A549 (cell line): ENCODE measurements at regions not wholly inside any gene's neighbourhood (a gene's known extent, or its start where the extent isn't known, plus 50 kb on each side); places are given as distances from the start of the nearest gene placed in this dataset.

ENCODE experiments used
- ATAC-seq, 2 experiments: fragments of 200-7000 bp in 1 of 2; fragments of >200 bp in 1 of 2; cut with Nextera tagmentation in 1 of 2; cut with Tn5 transposase in 1 of 2; 3 replicates each; pipeline versions ENCODE4 v1.8.0 to v1.9.1; 2018 to 2020; ENCODE audit warnings: mild to moderate bottlenecking in 1 of 2, moderate library complexity in 1 of 2
- CTCF ChIA-PET: fragments of 300-600 bp; sonication (Branson Sonifier 250); formaldehyde crosslinking; extraction: SDS; loops from one replicate; lab custom pipeline; 2021; ENCODE audit warnings: antibody characterized with exemption, inconsistent platforms; lab: Yijun Ruan, JAX
- POLR2A ChIA-PET: fragments of 350-600 bp; formaldehyde crosslinking; extraction: SDS; loops from one replicate; lab custom pipeline; 2021; ENCODE audit warnings: antibody characterized with exemption, inconsistent platforms; lab: Yijun Ruan, JAX
- DNase-seq, 2 experiments: peaks; one replicate each; pipeline versions ENCODE4 v3.0.0 to v3.0.0-alpha.2; 2011 to 2016; ENCODE audit warnings: low read depth in 1 of 2, low spot score in 1 of 2
- FAIRE-seq: peaks from 2 replicates; lab custom pipeline; 2011; peaks lifted over from hg19 to GRCh38; lab: Jason Lieb, UNC
- H3K27ac ChIP-seq, 2 experiments: fragments of >200 bp; sonication (Bioruptor Twin); formaldehyde crosslinking; 3 replicates each; pipeline ENCODE4 v1.5.1; 2016 to 2017
- H3K4me1 ChIP-seq: fragments of >200 bp; sonication (Bioruptor Twin); formaldehyde crosslinking; 3 replicates; pipeline ENCODE4 v1.6.1; 2016
- H3K4me2 ChIP-seq: fragments of >200 bp; sonication (Bioruptor Twin); formaldehyde crosslinking; 3 replicates; pipeline ENCODE4 v1.6.1; 2016
- H3K4me3 ChIP-seq: fragments of >200 bp; sonication (Bioruptor Twin); formaldehyde crosslinking; 3 replicates; pipeline ENCODE4 v1.5.1; 2016
- H3K9me3 ChIP-seq: fragments of >200 bp; sonication (Bioruptor Twin); formaldehyde crosslinking; 3 replicates; pipeline ENCODE4 v1.6.1; 2016
- CBX2 ChIP-seq: fragments of 200-600 bp; sonication (generic); IDR thresholded peaks from 2 replicates; pipeline ENCODE4 v1.6.1; 2016; ENCODE audit warnings: low read depth, mild to moderate bottlenecking, borderline replicate concordance
- CBX8 ChIP-seq: fragments of 200-600 bp; sonication (generic); IDR thresholded peaks from 2 replicates; pipeline ENCODE4 v1.6.1; 2016
- CEBPB ChIP-seq, 2 experiments: fragments of >200 bp in 1 of 2; sonication (Bioruptor Twin) in 1 of 2; formaldehyde crosslinking in 1 of 2; IDR thresholded peaks; 2 replicates each; pipeline ENCODE4 v1.6.1; 2012 to 2016
- CHD2 ChIP-seq: fragments of 150-350 bp; IDR thresholded peaks from 2 replicates; pipeline ENCODE4 v1.6.1; 2014; ENCODE audit warnings: low read length; ENCODE audit not compliant: partially characterized antibody
- EHF ChIP-seq: fragments of 250-450 bp; sonication (Bioruptor Pico); IDR thresholded peaks from 2 replicates; pipeline ENCODE4 v1.5.0; 2020; ENCODE audit warnings: mild to moderate bottlenecking
- EHMT2 ChIP-seq: fragments of 200-600 bp; sonication (generic); IDR thresholded peaks from 2 replicates; pipeline ENCODE4 v1.6.1; 2016; ENCODE audit warnings: antibody characterized with exemption, low read depth, mild to moderate bottlenecking, moderate library complexity
- EP300 ChIP-seq, 2 experiments: fragments of >200 bp; sonication (Bioruptor Twin); formaldehyde crosslinking; IDR thresholded peaks; 2 replicates in 1 of 2; 3 replicates in 1 of 2; pipeline ENCODE4 v1.6.1; 2016 to 2017
- ESRRA ChIP-seq: fragments of 150-350 bp; IDR thresholded peaks from 2 replicates; pipeline ENCODE4 v1.6.1; 2014; ENCODE audit warnings: mild to moderate bottlenecking, low read length, borderline replicate concordance
- FOSB ChIP-seq: fragments of 250-450 bp; sonication (Bioruptor Pico); IDR thresholded peaks from 2 replicates; pipeline ENCODE4 v1.5.0; 2020; ENCODE audit warnings: mild to moderate bottlenecking, moderate library complexity
- FOXS1 ChIP-seq: fragments of 250-450 bp; sonication (Bioruptor Pico); IDR thresholded peaks from 2 replicates; pipeline ENCODE4 v1.5.0; 2020; ENCODE audit warnings: mild to moderate bottlenecking, moderate library complexity
- HDAC2 ChIP-seq: fragments of 200-600 bp; sonication (generic); IDR thresholded peaks from 2 replicates; pipeline ENCODE4 v1.6.1; 2016
- HEYL ChIP-seq: fragments of 250-450 bp; sonication (Bioruptor Pico); IDR thresholded peaks from 2 replicates; pipeline ENCODE4 v1.8.0; 2021; ENCODE audit warnings: mild to moderate bottlenecking, moderate library complexity
- HOXB5 ChIP-seq: fragments of 250-450 bp; sonication (Bioruptor Pico); IDR thresholded peaks from 2 replicates; pipeline ENCODE4 v1.5.0; 2020; ENCODE audit warnings: mild to moderate bottlenecking, moderate library complexity
- KDM1A ChIP-seq: fragments of 200-600 bp; sonication (generic); IDR thresholded peaks from 2 replicates; pipeline ENCODE4 v1.6.1; 2016; ENCODE audit warnings: low read depth, mild to moderate bottlenecking
- MYC ChIP-seq: IDR thresholded peaks from 2 replicates; pipeline ENCODE4 v1.6.1; 2012; ENCODE audit warnings: mild to moderate bottlenecking, inconsistent platforms, low read length, improper control_type of control experiment, borderline replicate concordance
- NPAS2 ChIP-seq: fragments of 250-450 bp; sonication (Bioruptor Pico); IDR thresholded peaks from 2 replicates; pipeline ENCODE4 v1.8.0; 2022; ENCODE audit warnings: mild to moderate bottlenecking, moderate library complexity, borderline replicate concordance
- NR3C1 ChIP-seq: fragments of >200 bp; sonication (Bioruptor Twin); formaldehyde crosslinking; IDR thresholded peaks from 3 replicates; pipeline ENCODE4 v1.6.1; 2017
- POLR2A ChIP-seq: IDR thresholded peaks from 2 replicates; pipeline ENCODE4 v1.6.1; 2012; ENCODE audit warnings: mild to moderate bottlenecking, low read length
- POLR2AphosphoS2 ChIP-seq: conservative IDR thresholded peaks from 2 replicates; pipeline ENCODE4 v1.6.1; 2012; ENCODE audit warnings: low read length, improper control_type of control experiment, inconsistent platforms
- RAD21 ChIP-seq, 2 experiments: fragments of >200 bp in 1 of 2; sonication (Bioruptor Twin) in 1 of 2; formaldehyde crosslinking in 1 of 2; IDR thresholded peaks in 1 of 2; conservative IDR thresholded peaks in 1 of 2; 2 replicates in 1 of 2; 3 replicates in 1 of 2; pipeline ENCODE4 v1.6.1; 2012 to 2018; ENCODE audit warnings: inconsistent platforms in 1 of 2
- RARB ChIP-seq: fragments of 250-450 bp; sonication (Bioruptor Pico); IDR thresholded peaks from 2 replicates; pipeline ENCODE4 v1.8.0; 2021; ENCODE audit warnings: mild to moderate bottlenecking, moderate library complexity
- RCOR1 ChIP-seq: fragments of 150-350 bp; IDR thresholded peaks from 2 replicates; pipeline ENCODE4 v1.6.1; 2014; ENCODE audit warnings: antibody characterized with exemption, low read length, low read depth
- RNF2 ChIP-seq: fragments of 200-600 bp; sonication (generic); IDR thresholded peaks from 2 replicates; pipeline ENCODE4 v1.6.1; 2016; ENCODE audit warnings: low read depth, mild to moderate bottlenecking, antibody characterized with exemption, moderate library complexity, borderline replicate concordance
- SMC3 ChIP-seq: fragments of >200 bp; sonication (Bioruptor Twin); formaldehyde crosslinking; IDR thresholded peaks from 3 replicates; pipeline ENCODE4 v1.6.1; 2018; ENCODE audit warnings: inconsistent platforms
- ZC3H11A ChIP-seq: fragments of 450-650 bp; IDR thresholded peaks from 2 replicates; pipeline ENCODE4 v1.6.1; 2014; ENCODE audit warnings: antibody characterized with exemption, mild to moderate bottlenecking
- WGBS: methylation state at CpG from one replicate; pipeline ENCODE4 v1.1.6; 2017; ENCODE audit errors: missing lambda C conversion rate; 5-methylcytosine and 5-hydroxymethylcytosine counted together
- TF ChIP-seq, protein P1 (sequence below): fragments of 250-450 bp; sonication (Bioruptor Pico); IDR thresholded peaks from 2 replicates; pipeline ENCODE4 v1.5.0; 2020; ENCODE audit warnings: low read depth, mild to moderate bottlenecking, moderate library complexity
- TF ChIP-seq, protein P2 (sequence below): IDR thresholded peaks from 2 replicates; pipeline ENCODE4 v1.6.1; 2012
- TF ChIP-seq, protein P3 (sequence below): fragments of >200 bp; sonication (Bioruptor Twin); formaldehyde crosslinking; IDR thresholded peaks from 2 replicates; pipeline ENCODE4 v1.6.1; 2016
- TF ChIP-seq, protein P4 (sequence below): fragments of 150-350 bp; IDR thresholded peaks from 2 replicates; pipeline ENCODE4 v1.6.1; 2014; ENCODE audit warnings: low read depth, mild to moderate bottlenecking, low read length

DNA sequence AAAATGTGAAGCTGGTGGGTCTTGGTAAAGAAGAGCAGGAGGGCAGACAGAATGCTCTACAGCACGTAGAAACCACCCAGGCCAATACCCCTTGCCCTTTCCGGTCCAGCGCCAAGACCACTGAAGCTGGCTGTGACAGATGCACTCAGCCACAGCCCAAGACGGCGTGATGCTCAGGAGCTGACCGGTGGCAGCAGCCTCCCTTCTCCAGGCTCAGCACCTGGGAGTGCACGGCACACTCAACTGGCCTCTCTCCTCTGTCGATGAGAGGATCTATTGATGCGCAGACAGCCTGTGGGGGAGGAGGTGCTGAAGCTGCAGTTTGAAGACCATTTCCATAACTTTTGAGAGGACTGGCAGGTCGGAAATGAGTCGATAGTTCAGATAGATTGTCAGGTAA is 141.0 kb upstream of the MYT1L start (continued):
- TF ChIP-seq, protein P1, sequence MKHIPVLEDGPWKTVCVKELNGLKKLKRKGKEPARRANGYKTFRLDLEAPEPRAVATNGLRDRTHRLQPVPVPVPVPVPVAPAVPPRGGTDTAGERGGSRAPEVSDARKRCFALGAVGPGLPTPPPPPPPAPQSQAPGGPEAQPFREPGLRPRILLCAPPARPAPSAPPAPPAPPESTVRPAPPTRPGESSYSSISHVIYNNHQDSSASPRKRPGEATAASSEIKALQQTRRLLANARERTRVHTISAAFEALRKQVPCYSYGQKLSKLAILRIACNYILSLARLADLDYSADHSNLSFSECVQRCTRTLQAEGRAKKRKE (CRISPR knock-in tag): no peak
- no peak for TF ChIP-seq CHD2

DNA sequence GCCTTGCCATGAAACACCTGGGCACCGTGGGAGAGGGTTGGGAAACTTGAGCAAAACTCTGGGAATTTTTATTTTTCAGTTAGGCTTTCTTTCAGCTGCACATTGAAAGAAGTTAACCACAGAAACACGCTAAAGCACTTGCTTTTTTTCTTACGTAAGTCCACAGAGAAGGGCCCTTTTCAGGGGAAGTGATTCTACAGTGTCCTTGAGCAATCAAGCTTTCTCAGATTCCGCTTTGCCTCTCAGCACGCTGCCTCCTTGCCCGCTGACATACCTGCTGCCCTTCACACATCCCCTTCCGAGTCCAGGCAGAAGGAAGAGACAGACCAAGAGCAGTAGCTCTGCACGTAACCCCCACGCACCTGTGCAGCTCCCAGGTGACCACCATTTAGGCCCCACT is 135.5 kb upstream of the MYT1L start:
- no peaks in the 10 kb centered on the region for H3K4me1 ChIP-seq
- ATAC-seq (no peak), FAIRE-seq (no peak), DNase-seq (no peak)
- H3K4me2 ChIP-seq: no peak overlapping the region
- 13% methylated on average over 9 of the region's 9 CpGs for WGBS
- no peak overlapping the region for H3K27ac ChIP-seq
- TF ChIP-seq RARB (CRISPR knock-in tag) (no peak), FOXS1 (CRISPR knock-in tag) (no peak), CEBPB (IDR thresholded peaks at IDR 0.05) (no peak), HEYL (CRISPR knock-in tag) (no peak), EHF (CRISPR knock-in tag) (no peak), POLR2A (no peak)
- no peaks in the 10 kb centered on the region for H3K9me3 ChIP-seq
- ChIA-PET POLR2A (no interaction called here), CTCF (no interaction called here)
- no peak overlapping the region for H3K4me3 ChIP-seq

DNA sequence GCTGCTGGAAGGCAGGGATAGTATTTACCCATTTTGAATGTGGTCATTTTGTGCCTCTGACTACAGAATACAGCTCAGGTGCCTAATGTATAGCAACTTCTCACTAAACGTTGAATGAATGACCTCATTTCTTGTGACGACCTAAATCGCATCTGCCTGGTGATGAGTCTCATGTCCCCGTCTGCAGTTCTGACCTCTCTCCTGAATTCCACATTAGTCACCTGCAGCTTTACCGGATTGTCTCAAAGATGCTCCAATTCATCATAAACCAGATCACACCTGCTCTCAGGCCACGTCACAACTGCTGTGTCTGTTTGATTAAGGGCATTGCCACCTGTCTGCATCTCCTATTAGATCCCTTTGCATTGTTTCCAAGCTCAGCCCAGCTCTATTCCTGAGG is 133.6 kb upstream of the MYT1L start:
- H3K4me2 ChIP-seq: no peak overlapping the region
- no peak overlapping the region for H3K27ac ChIP-seq
- FAIRE-seq (no peak), ATAC-seq (no peak), DNase-seq (no peak)
- H3K9me3 ChIP-seq: no peaks in the 10 kb centered on the region
- POLR2A ChIA-PET: no interaction called here
- WGBS: 6% methylated on average over 6 of the region's 6 CpGs
- CTCF ChIA-PET: no interaction called here
- H3K4me1 ChIP-seq: no peaks in the 10 kb centered on the region
- no peak for TF ChIP-seq RCOR1
- no peak for TF ChIP-seq FOSB (CRISPR knock-in tag)
- no peak for TF ChIP-seq HDAC2
- TF ChIP-seq, protein P2, sequence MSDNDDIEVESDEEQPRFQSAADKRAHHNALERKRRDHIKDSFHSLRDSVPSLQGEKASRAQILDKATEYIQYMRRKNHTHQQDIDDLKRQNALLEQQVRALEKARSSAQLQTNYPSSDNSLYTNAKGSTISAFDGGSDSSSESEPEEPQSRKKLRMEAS: no peak
- TF ChIP-seq RAD21 (conservative IDR thresholded peaks at IDR 0.05 in 1 of 2, IDR thresholded peaks at IDR 0.05 in 1 of 2): no peak
- TF ChIP-seq CBX8: no peak
- no peak for TF ChIP-seq NR3C1
- TF ChIP-seq, protein P3, sequence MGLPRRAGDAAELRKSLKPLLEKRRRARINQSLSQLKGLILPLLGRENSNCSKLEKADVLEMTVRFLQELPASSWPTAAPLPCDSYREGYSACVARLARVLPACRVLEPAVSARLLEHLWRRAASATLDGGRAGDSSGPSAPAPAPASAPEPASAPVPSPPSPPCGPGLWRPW: no peak
- TF ChIP-seq ZC3H11A: no peak
- TF ChIP-seq, protein P4, sequence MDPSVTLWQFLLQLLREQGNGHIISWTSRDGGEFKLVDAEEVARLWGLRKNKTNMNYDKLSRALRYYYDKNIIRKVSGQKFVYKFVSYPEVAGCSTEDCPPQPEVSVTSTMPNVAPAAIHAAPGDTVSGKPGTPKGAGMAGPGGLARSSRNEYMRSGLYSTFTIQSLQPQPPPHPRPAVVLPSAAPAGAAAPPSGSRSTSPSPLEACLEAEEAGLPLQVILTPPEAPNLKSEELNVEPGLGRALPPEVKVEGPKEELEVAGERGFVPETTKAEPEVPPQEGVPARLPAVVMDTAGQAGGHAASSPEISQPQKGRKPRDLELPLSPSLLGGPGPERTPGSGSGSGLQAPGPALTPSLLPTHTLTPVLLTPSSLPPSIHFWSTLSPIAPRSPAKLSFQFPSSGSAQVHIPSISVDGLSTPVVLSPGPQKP: no peak
- TF ChIP-seq HOXB5: no peak
- no peak for TF ChIP-seq KDM1A
- no peak for TF ChIP-seq RNF2
- no peak for TF ChIP-seq EHMT2
- H3K4me3 ChIP-seq: no peak overlapping the region

DNA sequence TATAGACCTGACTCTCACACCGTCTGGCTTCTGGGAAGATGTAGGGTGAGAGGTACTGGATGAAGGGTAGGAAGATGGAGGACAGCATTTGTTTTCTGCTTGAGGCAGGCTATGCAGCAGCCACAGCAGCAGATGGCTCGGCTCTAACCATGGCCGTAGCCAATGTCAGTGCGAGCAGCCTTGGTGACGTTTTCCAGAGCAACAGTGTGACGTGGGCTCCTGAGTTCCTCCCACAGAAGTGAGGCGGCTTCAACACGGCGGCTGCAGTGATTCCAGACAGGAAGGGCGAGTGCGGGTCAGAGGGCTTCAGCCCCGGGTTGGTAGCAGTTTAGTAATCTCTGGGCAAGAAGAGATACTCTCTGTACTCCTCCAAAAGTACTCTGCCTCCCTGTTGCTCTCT is 133.0 kb upstream of the MYT1L start:
- FAIRE-seq (no peak), DNase-seq (no peak), ATAC-seq (peak; percentile 40 to 45; a peak in 2 of 6 replicates)
- H3K4me3 ChIP-seq: no peak overlapping the region
- no peak overlapping the region for H3K4me2 ChIP-seq
- 28% methylated on average over 12 of the region's 12 CpGs for WGBS
- no peak overlapping the region for H3K27ac ChIP-seq
- H3K9me3 ChIP-seq: no peaks in the 10 kb centered on the region
- H3K4me1 ChIP-seq: no peaks in the 10 kb centered on the region
- TF ChIP-seq RNF2: no peak
- TF ChIP-seq NPAS2 (CRISPR knock-in tag): no peak
- TF ChIP-seq CHD2: no peak
- no peak for TF ChIP-seq EP300 (IDR thresholded peaks at IDR 0.05)
- TF ChIP-seq EHMT2: no peak
- no peak for TF ChIP-seq EHF (CRISPR knock-in tag)
- no peak for TF ChIP-seq SMC3
- no peak for TF ChIP-seq CBX2
- no peak for TF ChIP-seq ESRRA
- no peak for TF ChIP-seq MYC
- no peak for TF ChIP-seq POLR2AphosphoS2
- TF ChIP-seq RAD21 (conservative IDR thresholded peaks at IDR 0.05 in 1 of 2, IDR thresholded peaks at IDR 0.05 in 1 of 2): no peak
- ChIA-PET CTCF (no interaction called here), POLR2A (no interaction called here)
